WTC11 (cell line): ENCODE measurements at regions not wholly inside any gene's neighbourhood (a gene's known extent, or its start where the extent isn't known, plus 50 kb on each side); places are given as distances from the start of the nearest gene placed in this dataset.

Source experiments
- ATAC-seq: fragments of 200-7000 bp; cut with Tn5 transposase; 2 replicates; pipeline ENCODE4 v1.10.0; 2021; ENCODE audit warnings: mild to moderate bottlenecking, moderate library complexity
- CTCF ChIA-PET: fragments of 300-600 bp; sonication (Branson Sonifier 250); formaldehyde crosslinking; loops from one replicate; lab custom pipeline; 2021; ENCODE audit warnings: antibody characterized with exemption; lab: Charles Lee
- POLR2A ChIA-PET: fragments of 350-600 bp; sonication (Branson Sonifier 250); formaldehyde crosslinking; loops from one replicate; lab custom pipeline; 2021; ENCODE audit warnings: antibody characterized with exemption; lab: Charles Lee
- DNase-seq: peaks from one replicate; pipeline ENCODE4 v3.0.0; 2021; ENCODE audit warnings: low spot score
- H3K27ac Mint-ChIP-seq: 2 replicates; pipeline ENCODE4 v1.8.0; 2021; ENCODE audit warnings: mixed read lengths
- H3K27me3 Mint-ChIP-seq: 2 replicates; pipeline ENCODE4 v1.8.0; 2021; ENCODE audit warnings: low read depth, mild to moderate bottlenecking, moderate library complexity, mixed read lengths
- H3K36me3 Mint-ChIP-seq: 2 replicates; pipeline ENCODE4 v1.8.0; 2021; ENCODE audit warnings: mixed read lengths
- H3K4me1 Mint-ChIP-seq: 2 replicates; pipeline ENCODE4 v1.8.0; 2022; ENCODE audit warnings: mixed read lengths
- H3K4me3 Mint-ChIP-seq: 2 replicates; pipeline ENCODE4 v1.8.0; 2021; ENCODE audit warnings: mild to moderate bottlenecking, moderate library complexity, mixed read lengths
- H3K9me3 Mint-ChIP-seq: 2 replicates; pipeline ENCODE4 v1.8.0; 2021; ENCODE audit warnings: mixed read lengths
- AFF4 ChIP-seq: sonication (generic); formaldehyde crosslinking; IDR thresholded peaks from 2 replicates; pipeline ENCODE4 v1.8.1; 2023; ENCODE audit warnings: mild to moderate bottlenecking, missing genetic modification reagents, borderline replicate concordance
- ARID4B ChIP-seq: sonication (generic); formaldehyde crosslinking; IDR thresholded peaks from 2 replicates; pipeline ENCODE4 v1.8.0; 2023; ENCODE audit warnings: missing genetic modification reagents, mild to moderate bottlenecking, borderline replicate concordance
- ATF2 ChIP-seq: sonication (generic); formaldehyde crosslinking; IDR thresholded peaks from 2 replicates; pipeline ENCODE4 v1.8.1; 2022; ENCODE audit warnings: low read depth, missing genetic modification reagents, borderline replicate concordance
- ATF6 ChIP-seq: sonication (generic); formaldehyde crosslinking; IDR thresholded peaks from 2 replicates; pipeline ENCODE4 v1.8.1; 2023; ENCODE audit warnings: mild to moderate bottlenecking, missing genetic modification reagents
- CTCF ChIP-seq: fragments of 200-600 bp; IDR thresholded peaks from 2 replicates; pipeline ENCODE4 v1.8.0; 2022; ENCODE audit warnings: antibody characterized with exemption
- E2F1 ChIP-seq: sonication (generic); formaldehyde crosslinking; IDR thresholded peaks from 2 replicates; pipeline ENCODE4 v1.8.0; 2022; ENCODE audit warnings: mild to moderate bottlenecking, missing genetic modification reagents
- HMGXB4 ChIP-seq: sonication (generic); formaldehyde crosslinking; IDR thresholded peaks from 2 replicates; pipeline ENCODE4 v1.8.1; 2023; ENCODE audit warnings: mild to moderate bottlenecking, moderate library complexity, missing genetic modification reagents
- TCF7 ChIP-seq: sonication (generic); formaldehyde crosslinking; IDR thresholded peaks from 2 replicates; pipeline ENCODE4 v1.8.0; 2022; ENCODE audit warnings: mild to moderate bottlenecking, low read depth, missing genetic modification reagents, moderate library complexity
- USF1 ChIP-seq: sonication (generic); formaldehyde crosslinking; IDR thresholded peaks from 2 replicates; pipeline ENCODE4 v1.8.0; 2022; ENCODE audit warnings: mild to moderate bottlenecking, missing genetic modification reagents
- ZNF263 ChIP-seq: sonication (generic); formaldehyde crosslinking; IDR thresholded peaks from 2 replicates; pipeline ENCODE4 v1.8.1; 2022; ENCODE audit warnings: low read depth, mild to moderate bottlenecking, moderate library complexity, missing genetic modification reagents
- ZNF423 ChIP-seq: fragments of 250-450 bp; sonication (Bioruptor Pico); IDR thresholded peaks from 2 replicates; pipeline ENCODE4 v2.1.2; 2022; ENCODE audit warnings: mild to moderate bottlenecking, moderate library complexity
- ZNF532 ChIP-seq: fragments of 250-450 bp; sonication (Bioruptor Pico); IDR thresholded peaks from 2 replicates; pipeline ENCODE4 v1.9.0; 2021; ENCODE audit warnings: mild to moderate bottlenecking, borderline replicate concordance

GRCh38 chr2:239826786-239827522 is 198.2 kb downstream of the NDUFA10 start:
- Mint-ChIP-seq H3K27me3 (no peaks in the 10 kb centered on the region; the same call in 1 of the 2 replicates), H3K36me3 (no peaks in the 10 kb centered on the region)

More at GRCh38 chr2:239826786-239827522, 198.2 kb downstream of the NDUFA10 start:
- ATAC-seq (no peak), DNase-seq (no peak)
- ChIA-PET POLR2A (no interaction called here), CTCF (no interaction called here)
- TF ChIP-seq E2F1 (CRISPR knock-in tag) (no peak), ATF2 (CRISPR knock-in tag) (no peak), CTCF (no peak), ARID4B (CRISPR knock-in tag) (no peak), ZNF263 (no peak), HMGXB4 (CRISPR knock-in tag) (no peak), ZNF532 (CRISPR knock-in tag) (no peak), AFF4 (CRISPR knock-in tag) (no peak), USF1 (CRISPR knock-in tag) (no peak), ATF6 (CRISPR knock-in tag) (no peak), ZNF423 (CRISPR knock-in tag) (no peak), TCF7 (CRISPR knock-in tag) (no peak)
- Mint-ChIP-seq H3K9me3 (no peaks in the 10 kb centered on the region), H3K4me1 (peaks cover 29% of the 10 kb centered on the region), H3K27ac (no peak overlapping the region), H3K4me3 (no peak overlapping the region)
